Activated gamma-delta T cell (primary cell): ENCODE measurements at regions not wholly inside any gene's neighbourhood (a gene's known extent, or its start where the extent isn't known, plus 50 kb on each side); places are given as distances from the start of the nearest gene placed in this dataset.

Source experiments
- DNase-seq: peaks from one replicate; lab custom pipeline; 2025; lab: John Stamatoyannopoulos, UW

DNA sequence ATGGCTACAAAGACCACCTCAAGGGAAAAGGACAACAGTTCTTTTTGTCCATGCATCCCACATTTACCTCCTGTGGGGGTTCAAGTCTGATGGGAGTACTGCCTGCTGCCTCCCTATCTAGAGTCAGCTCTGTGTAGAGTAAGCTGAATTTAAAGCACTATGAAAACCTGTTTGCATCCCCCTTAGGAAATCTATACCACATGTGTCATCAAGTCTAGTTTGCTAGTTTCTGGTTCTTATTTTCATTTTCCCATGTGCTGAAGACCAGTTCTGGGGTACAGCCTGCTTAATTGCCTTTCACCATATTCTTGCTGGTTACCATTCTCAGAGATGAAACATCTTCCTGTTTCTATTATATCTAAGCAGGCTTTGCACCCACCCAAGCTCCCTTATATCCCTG, 470.3 kb downstream of the MBD2 start:
- no peak for DNase-seq

DNA sequence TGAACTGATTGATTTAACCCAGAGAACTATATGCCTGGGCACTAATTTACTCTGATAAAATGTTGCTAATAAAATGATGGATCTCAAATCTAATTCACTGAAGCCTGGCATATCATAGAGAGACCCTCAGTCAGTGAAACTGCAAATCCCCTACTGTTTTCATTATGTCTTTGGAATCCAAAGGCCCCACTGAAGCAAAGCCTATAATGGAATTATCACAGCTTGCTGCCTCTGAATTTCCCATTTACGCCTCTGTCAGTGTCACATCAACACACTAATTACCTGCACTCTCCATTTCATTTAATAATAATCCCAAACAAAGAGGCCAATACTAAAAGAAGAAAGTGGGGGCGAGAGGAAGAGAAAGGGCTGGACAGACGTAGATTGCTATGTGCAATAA, 470.9 kb downstream of the MBD2 start:
- no peak for DNase-seq

DNA sequence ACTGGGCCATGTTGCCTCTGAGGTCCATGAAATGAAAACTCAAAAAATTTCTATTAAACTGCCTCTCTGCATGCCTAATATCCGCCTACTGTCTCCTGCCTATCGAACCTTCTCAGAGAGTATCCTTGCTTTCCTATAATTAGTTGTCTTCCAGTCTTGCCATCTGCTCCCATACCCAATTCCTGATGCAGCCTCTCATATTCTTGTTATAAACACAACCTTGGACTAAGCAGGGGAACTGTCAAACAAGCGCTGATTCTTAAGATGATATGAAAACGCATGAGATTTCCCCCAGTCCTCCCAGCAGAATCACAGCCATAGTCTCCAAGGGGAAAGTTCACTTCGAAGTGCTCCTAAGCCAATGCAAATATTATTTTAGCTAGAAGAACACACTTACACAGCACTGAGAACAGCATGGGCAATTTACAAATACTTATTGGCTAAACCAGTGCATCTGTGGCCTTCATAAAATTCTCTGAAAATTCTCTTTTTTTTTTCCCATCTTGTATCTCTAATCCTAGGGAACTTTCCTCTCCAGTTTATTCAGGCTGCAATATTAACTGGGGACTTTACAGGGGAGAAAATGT, 471.6 kb downstream of the MBD2 start:
- no peak for DNase-seq

DNA sequence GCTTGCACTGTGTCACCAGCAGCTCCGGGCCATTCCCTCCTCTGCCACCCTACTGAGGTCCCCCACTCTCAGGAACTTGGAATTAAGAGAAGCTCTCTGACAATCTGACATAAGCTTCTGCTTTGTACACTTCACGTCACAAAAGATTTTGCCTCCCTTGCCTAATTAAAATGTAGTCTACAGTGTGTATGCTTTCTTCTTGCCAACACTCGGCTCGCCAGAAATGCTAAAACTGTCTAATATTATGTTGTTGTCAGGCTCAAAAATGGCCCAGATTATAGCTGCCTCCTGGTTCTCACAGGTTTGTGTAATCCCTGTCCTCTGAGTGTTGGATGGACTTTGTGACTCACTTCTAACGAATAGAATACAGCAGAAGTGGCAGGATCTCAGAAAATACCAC, 474.7 kb downstream of the MBD2 start:
- no peak for DNase-seq

DNA sequence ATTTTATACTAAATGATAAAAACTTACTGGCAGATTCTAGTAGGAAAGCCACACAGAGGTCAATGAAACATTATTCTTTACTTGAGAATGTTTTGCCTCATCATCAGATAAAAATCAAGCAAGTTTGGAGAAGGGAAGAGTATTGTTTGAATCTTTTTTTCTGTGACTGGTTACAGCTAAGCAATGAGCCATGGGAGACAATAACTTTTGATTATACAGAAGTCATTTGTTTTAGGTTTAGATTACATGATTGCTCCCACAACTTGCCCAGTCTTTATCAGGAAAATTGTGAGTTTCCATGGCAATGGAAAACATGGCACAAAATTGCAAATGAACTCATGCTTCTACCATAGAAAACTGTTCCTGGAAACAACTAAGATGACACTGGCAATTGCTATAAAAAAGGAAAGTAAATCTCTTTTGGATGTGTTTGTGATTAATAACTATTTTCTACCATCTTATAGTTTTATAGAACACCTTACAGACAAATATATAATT, 476.8 kb downstream of the MBD2 start:
- no peak for DNase-seq

DNA sequence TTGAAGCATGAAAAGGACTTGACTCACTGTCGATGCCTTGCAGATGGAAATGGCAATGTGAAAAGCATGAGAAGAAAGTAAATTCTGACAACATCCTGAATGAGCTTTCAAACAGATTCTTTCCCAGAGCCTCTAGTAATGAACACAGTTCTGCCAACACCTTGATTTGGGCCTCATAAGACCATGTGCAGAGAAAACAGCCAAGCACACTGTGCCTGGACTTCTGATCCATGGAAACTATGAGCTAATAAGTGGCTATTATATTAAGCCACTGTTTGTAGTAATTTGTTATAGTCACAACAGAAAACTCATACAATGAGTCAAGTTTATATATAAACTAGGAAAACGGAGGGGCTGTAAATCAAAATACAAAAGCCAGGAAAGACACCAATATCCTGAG, 477.3 kb downstream of the MBD2 start:
- no peak for DNase-seq

DNA sequence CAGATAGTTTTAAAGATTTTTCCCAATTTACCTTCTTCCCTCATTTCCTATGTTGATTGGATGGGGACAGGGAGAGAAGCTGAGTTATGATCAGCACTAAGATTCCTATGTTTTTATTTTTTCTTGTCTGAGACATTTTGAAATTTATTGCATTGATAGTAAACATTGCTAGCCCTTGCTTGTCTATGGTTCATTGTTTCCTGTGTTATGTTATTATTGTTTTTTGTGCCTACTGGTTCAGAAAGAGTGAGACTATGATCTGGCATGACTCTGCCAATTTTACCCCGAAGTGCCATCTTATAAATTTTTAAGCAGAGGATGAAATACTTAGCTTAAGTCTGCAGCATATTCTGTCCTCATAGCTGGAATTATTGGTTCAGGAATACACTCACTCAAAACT, 478.5 kb downstream of the MBD2 start:
- no peak for DNase-seq

DNA sequence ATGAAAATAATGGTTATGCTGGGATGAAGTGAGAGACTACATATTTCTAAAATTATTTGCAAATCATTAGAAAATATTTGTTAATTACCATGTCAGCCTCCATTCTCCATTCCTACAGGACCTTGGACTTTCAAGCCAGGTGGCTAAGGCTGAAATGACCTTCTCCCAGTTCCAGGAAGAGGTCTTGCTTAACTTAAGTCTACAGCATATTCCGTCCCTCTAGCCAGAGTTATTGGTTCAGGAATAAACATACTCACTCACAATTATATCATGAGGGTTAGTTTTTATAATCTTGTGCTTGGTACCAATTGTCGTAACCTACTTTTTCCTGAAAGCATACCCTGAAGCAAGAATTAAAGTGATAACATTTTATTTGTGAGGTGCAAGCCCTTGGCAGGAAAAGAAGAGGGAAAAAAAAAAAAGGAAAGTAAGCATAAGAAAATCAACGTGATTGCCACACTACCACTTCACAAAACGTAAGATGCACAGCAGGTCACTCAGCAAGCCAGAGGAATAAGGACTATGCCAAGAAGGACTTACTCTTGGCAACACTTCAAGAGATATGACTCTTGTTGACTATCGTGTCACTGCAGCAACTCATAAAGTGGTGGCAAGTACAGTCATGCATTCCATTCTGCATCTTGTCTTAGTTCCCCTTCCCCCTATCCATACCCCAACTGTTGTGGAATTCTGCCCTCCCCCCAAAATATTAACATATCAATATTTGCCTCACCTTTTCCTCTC, 479.1 kb downstream of the MBD2 start:
- no peak for DNase-seq

DNA sequence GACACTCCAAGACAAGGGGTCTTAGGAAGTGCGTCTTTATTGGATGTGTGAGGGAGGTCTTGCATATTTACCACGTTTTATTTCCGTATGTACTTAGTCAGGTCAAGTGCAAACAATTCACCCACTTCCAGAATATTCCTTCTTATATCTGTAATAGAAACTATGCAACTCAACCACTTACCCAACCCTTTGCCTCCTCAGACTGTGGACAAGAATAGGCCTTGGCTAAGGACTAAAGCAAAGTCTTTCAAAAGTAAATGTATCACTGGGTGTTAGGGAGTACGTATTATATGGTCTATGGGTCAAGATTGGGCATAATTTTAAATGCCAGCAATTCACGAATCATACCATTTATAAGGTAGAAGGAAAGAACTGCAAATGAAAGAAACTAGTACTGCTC, 484.8 kb downstream of the MBD2 start:
- no peak for DNase-seq

DNA sequence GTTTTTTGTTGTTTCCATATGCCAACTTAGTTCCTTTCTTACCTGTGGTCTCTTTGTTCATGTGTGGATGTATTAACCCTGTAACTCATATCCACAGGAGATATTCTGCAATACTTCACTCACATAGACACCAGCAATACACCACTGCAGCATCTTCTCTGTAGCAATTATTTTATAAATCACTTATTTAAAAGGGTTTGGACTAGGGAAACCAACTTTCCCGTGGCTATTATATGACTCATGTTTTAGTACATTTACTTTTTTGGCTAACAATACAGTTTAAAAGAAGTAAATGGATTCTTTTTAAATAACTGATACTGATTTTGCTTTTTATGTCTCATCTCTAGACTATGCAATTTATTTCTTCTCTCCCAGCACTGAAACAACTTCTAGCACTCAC, 488.9 kb downstream of the MBD2 start:
- no peak for DNase-seq

DNA sequence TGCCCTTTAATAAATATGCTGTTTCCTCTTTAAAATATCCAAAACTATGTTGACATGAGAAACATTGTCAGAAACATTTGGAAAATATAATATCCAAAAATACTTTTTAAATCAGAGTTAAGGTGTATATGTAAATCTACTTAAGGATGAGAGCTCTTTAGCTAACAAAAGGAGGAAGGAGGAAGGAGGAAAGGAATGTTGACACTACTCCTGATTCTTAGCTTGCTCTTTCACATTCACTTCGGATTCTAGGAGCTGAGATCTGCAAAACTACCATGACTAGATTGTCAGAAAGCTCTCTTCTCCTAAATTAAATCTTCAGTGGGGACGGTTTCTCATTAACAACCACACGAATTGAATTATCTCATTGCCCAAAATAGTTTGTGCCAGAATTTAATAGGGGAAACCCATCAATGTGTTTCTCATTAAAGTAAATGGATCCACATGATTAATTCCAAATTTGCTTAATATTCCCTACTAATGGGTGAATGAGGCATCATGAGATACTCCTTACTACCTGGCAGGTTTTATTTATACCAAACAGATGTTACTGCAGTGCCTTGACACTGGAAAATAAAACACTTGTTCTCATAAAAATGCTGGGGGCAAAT, 509.1 kb downstream of the MBD2 start:
- DNase-seq, result no peak

DNA sequence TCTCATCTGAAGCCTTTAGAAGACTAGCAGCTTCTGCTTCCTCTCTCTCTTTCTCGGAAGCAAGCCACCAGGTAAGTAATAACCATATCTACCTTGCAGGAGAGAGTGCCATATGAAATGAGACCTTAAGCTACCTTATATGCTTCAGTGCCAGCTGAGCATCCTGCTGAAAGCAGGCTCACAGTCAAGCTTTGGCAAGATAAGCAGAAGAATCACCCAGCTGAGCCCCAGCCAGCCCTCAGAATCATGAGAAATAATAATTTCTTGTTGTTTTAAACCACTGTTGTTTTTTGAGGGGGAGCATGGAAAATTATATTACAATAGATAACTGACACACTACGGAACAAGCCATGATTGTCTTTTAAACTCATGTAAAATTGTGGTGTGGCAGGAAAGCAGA, 514.4 kb downstream of the MBD2 start:
- no peak for DNase-seq

DNA sequence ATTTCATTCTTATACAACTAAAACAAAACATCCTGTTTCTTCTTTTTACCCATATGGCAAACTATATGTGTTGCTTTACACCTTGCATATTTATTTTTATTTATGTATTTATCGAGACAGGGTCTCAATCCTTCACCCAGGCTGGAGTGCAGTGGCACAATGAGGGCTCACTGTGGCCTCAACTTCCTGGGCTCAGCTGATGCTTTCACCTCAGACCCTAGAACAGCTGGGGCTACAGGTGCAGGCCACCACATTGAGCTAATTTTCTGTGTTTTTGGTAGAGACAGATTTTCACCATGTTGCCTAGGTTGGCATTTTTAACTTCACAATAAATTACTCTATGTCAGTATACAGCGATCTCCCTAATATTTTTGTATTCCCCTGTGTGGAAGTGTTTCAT, 522.0 kb downstream of the MBD2 start:
- DNase-seq, result no peak

DNA sequence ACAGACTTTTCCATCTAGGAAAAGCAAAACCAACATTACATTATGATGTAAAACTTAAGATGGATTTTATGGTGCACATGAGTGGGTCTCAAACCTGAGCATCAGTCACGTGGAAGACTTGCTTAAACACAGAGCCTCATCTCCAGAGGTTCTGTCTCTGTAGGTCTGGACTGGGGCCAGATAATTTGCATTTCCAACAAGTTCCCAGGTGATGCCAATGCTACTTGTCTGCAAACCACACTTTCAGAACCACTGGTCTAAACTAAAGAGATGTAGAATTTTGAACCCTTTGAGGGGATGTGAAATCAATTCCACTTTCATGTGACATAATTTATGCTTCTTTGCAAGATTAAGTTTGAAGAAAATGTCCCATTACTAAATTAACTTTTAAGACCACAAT, 522.8 kb downstream of the MBD2 start:
- no peak for DNase-seq

DNA sequence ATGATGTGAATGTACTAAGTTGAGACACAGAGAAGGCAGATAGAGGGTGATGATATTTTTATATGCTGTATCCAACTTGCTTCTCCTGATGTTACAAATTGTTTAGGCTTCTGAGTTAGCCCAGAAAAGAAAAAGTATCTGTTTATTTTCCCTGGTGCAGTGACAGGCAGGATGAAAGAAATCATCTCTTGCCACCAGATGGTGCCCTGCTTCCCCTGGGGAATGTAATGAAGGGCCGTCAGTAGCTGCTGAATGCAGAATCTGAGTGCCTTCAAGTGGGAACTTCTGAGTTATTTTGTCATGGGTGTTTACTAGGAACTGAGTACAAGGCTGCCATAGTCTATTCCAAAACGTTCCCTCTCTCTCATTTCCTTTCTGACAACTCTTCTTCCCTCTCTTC, 525.6 kb downstream of the MBD2 start:
- no peak for DNase-seq

DNA sequence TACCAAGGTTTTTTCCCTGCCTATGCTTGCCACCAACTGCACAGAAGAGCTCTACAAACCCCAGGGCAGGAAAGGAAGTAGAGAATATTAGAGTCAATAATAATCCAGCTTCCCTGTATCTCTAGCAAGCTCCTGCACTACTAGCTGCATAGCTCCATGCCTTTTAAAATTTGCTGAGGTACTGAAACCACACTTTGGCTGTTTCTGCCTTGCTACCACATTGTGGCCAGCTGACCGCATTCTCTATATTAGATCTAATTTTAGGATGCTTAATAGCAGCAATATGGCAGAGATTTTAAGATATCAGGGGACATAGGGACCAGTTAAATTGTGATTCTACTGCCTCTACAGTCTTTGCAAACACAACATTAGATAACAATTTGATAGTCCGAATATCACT, 534.6 kb downstream of the MBD2 start:
- DNase-seq, result no peak

DNA sequence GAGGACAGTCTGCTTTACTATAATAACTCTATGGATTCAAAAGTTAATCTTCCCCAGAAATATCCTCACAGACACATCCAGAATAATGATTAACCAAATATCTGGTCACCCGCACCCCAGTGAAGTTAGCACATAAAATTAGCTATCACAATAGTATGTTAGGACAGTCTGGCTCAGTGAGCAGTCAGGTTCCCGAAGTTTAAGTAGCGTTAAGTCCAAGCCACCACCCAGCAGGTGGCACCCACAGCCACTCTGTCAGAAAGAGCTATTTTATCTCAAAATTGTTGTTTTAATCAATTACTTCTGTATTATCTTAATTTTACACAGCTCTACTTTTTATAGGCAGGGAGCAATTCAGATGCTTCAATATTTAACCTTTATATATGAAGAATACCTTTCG, 537.5 kb downstream of the MBD2 start:
- no peak for DNase-seq

DNA sequence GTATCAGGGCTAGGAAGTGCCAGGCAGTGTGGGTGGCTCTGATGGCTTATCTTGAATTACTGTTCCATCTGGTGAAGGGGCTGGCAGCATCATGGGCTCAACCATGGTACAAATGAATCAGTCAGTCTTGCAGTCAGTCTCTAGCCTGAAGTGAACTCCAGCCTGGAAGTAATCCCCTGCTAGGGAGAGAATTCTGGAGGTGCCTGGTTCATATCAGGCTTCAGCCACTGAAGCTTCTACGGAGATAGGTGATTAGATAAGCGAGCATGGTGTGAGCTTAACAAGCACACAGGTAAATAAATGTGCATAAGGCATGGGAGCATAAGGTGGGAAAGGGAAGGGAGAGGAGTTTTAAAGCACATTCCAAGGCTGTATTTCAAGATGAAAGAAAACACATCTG, 541.7 kb downstream of the MBD2 start:
- no peak for DNase-seq

DNA sequence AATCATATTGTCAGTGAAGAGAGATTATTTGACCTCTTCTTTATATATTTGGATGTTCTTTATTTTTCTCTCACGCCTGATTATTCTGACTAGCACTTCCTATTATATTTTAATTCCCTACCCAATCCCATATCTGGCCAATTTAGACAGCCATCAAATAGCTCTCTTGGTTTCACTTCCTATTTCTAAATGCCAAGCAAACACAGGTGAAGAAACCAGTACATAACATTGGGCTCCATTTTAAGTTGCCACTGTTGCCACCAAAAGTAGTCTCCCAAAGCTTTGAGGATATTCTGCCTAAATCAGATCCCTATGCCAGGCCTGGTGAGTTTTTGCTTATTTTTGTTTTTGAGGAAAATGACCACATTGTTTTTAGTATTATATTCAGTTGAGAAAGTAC, 547.0 kb downstream of the MBD2 start:
- no peak for DNase-seq

DNA sequence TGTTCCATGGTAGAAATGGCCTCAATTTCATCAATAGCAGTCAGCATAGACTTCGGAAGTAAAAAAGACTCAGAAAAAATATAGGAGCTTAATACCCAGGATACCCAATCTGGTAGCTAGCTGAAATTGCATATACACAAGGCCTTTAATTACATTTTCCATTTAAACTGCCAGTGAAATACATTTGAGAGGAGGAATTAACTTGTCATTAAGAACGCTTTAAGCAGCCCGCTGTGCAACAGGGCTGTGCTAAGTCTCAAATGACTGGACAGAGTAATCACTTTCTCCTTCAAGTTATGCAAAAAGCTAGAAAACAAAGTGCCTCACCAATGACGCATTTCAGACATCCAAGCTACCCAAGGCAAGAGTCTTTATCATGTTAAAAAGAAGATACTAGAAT, 558.8 kb downstream of the MBD2 start:
- DNase-seq, result no peak

DNA sequence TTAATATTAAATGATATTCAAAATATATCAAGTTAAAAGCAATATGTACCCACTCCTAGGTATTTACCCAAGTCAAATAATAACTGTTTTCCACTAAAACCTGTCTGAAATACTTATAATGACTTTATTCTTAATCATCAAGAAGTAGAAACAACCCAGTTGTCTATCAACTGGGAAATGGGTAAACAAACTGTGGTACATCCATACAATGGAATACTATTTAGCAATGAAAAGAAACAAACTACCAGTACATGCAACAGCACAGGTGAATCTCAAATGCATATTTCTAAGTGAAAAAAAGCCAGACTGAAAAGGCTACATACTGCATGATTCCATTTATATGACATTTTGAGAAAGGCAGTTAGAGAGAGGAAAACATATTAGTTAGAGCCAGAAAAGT, 559.9 kb downstream of the MBD2 start:
- no peak for DNase-seq

DNA sequence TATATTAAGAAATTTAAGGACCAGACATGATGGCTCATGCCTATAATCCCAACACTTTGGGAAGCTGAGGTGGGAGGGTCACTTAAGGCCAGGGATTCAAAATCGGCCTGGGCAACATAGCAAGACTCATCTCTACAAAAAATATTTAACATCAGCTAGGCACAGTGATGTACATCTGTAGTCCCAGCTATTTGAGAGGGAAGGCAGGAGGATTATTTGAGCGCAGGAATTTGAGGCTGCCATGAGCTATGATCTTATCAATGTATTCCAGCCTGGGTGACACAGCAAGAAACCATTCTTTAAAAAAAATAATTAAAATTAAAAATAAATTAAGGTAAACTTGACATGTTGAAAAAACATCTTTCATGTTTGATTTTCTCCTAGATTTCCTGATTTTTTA, 564.2 kb downstream of the MBD2 start:
- no peak for DNase-seq

DNA sequence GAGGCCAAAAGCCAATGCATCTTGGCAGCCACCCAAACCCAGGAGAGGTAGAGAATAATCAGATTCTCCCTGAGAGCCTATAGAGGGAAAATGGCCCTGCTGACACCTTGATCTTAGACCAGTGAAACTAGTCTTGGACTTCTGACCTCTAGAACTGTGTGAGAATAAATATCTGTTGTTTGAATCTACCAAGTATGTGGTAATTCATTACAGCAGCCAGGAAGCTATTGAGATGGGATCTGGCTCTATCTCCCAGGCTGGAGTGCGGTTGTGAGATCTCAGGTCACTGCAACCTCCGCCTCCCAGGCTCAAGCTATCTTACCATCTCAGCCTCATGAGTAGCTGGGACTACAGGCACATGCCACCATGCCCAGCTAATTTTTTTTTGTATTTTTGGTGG, 567.2 kb downstream of the MBD2 start:
- DNase-seq, result no peak

DNA sequence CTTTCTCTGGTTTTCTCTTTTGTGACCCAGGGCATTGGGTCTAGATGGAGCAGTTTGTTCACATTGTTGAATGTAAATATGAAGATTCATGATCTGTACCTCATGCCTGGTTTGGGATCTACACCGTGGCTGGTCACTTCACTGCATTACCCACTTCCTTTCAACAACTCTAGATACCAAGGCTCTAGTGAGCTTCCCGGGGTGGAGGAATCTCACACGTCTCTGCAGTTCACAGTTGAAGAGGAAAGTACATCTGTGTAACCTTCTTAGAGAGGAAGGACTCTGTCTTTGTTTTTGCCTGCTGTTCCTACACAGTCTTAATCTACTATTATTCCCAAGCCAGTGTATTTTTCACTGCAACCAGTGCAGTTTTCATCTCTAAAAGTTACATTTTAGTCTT, 574.8 kb downstream of the MBD2 start:
- DNase-seq, result no peak
